H1 (cell line): ENCODE measurements at regions not wholly inside any gene's neighbourhood (a gene's known extent, or its start where the extent isn't known, plus 50 kb on each side); places are given as distances from the start of the nearest gene placed in this dataset.

Source experiments
- CTCF ChIA-PET: fragments of 300-600 bp; sonication (Branson Sonifier 250); formaldehyde crosslinking; loops from one replicate; lab custom pipeline; 2021; ENCODE audit not compliant: partially characterized antibody; lab: Charles Lee
- POLR2A ChIA-PET: fragments of 300-600 bp; sonication (Branson Sonifier 250); formaldehyde crosslinking; loops from one replicate; lab custom pipeline; 2021; ENCODE audit warnings: inconsistent platforms; ENCODE audit not compliant: partially characterized antibody; lab: Charles Lee
- DNase-seq, 2 experiments: peaks; one replicate each; pipeline versions ENCODE4 v3.0.0 to v3.0.0-alpha.2; 2010 to 2022; ENCODE audit warnings: low spot score in 2 of 2, low read depth in 1 of 2, mixed read lengths in 1 of 2
- FAIRE-seq: peaks from 2 replicates; lab custom pipeline; 2011; peaks lifted over from hg19 to GRCh38; lab: Jason Lieb, UNC
- H2AFZ ChIP-seq: 2 replicates; pipeline ENCODE4 v1.8.1; 2012; ENCODE audit warnings: low read length, inconsistent platforms
- H2AK5ac ChIP-seq: 2 replicates; pipeline ENCODE4 v1.6.1; 2013; ENCODE audit warnings: low read depth, low read length
- H2BK120ac ChIP-seq: replicated peaks from 2 replicates; pipeline ENCODE3; 2013; ENCODE audit warnings: low read depth, low read length, inconsistent platforms
- H2BK12ac ChIP-seq: 2 replicates; pipeline ENCODE4 v1.6.1; 2013; ENCODE audit warnings: low read depth, low read length
- H2BK15ac ChIP-seq: 2 replicates; pipeline ENCODE4 v1.6.1; 2013; ENCODE audit warnings: low read length
- H2BK20ac ChIP-seq: 2 replicates; pipeline ENCODE4 v1.6.1; 2013; ENCODE audit warnings: low read length
- H2BK5ac ChIP-seq: 2 replicates; pipeline ENCODE4 v1.6.1; 2013; ENCODE audit warnings: low read depth, low read length
- H3K14ac ChIP-seq: 2 replicates; pipeline ENCODE4 v1.6.1; 2013; ENCODE audit warnings: inconsistent platforms; ENCODE audit not compliant: insufficient read length
- H3K18ac ChIP-seq: 2 replicates; pipeline ENCODE4 v1.6.1; 2013; ENCODE audit warnings: low read length; ENCODE audit errors: extremely low read depth
- H3K23ac ChIP-seq: 2 replicates; pipeline ENCODE4 v1.6.1; 2013; ENCODE audit warnings: inconsistent platforms; ENCODE audit not compliant: insufficient read length
- H3K23me2 ChIP-seq: 2 replicates; pipeline ENCODE4 v1.6.1; 2013; ENCODE audit warnings: low read depth, low read length
- H3K27ac ChIP-seq: 2 replicates; pipeline ENCODE4 v1.6.1; 2011; ENCODE audit warnings: low read depth, low read length, inconsistent platforms
- H3K27me3 ChIP-seq, 4 experiments: replicated peaks in 1 of 4; 1 replicate in 1 of 4; 2 replicates in 3 of 4; pipeline versions ENCODE4 v1.6.1 to v1.8.1; 2011 to 2013; ENCODE audit warnings: low read length in 3 of 4, mild to moderate bottlenecking in 3 of 4, inconsistent platforms in 2 of 4, mixed read lengths in 2 of 4, moderate library complexity in 1 of 4; ENCODE audit not compliant: control insufficient read depth in 3 of 4, insufficient read depth in 3 of 4; ENCODE audit errors: extremely low read depth in 1 of 4
- H3K36me3 ChIP-seq, 4 experiments: 2 replicates each; pipeline versions ENCODE4 v1.6.1 to v1.8.1; 2011 to 2013; ENCODE audit warnings: mild to moderate bottlenecking in 4 of 4, low read length in 3 of 4, moderate library complexity in 2 of 4, control low read depth in 1 of 4, inconsistent platforms in 1 of 4; ENCODE audit not compliant: insufficient read depth in 4 of 4, control insufficient read depth in 2 of 4
- H3K4ac ChIP-seq: replicated peaks from 2 replicates; pipeline ENCODE3; 2013; ENCODE audit warnings: low read length, low read depth, mixed read lengths, inconsistent platforms; ENCODE audit not compliant: insufficient read length
- H3K4me1 ChIP-seq, 4 experiments: replicated peaks in 1 of 4; 1 replicate in 1 of 4; 2 replicates in 3 of 4; pipeline versions ENCODE4 v1.6.1 to v1.8.1; 2011 to 2013; ENCODE audit warnings: low read length in 3 of 4, inconsistent platforms in 2 of 4, mixed read lengths in 1 of 4; ENCODE audit not compliant: insufficient read depth in 4 of 4, control insufficient read depth in 3 of 4
- H3K4me2 ChIP-seq, 2 experiments: 2 replicates each; pipeline versions ENCODE4 v1.6.1 to v1.8.1; 2011 to 2013; ENCODE audit warnings: low read depth in 2 of 2, low read length in 2 of 2, control low read depth in 1 of 2, inconsistent platforms in 1 of 2, mild to moderate bottlenecking in 1 of 2; ENCODE audit not compliant: insufficient read depth in 1 of 2
- H3K4me3 ChIP-seq, 4 experiments: fragments of 200-600, 300-600 bp in 1 of 4; sonication (generic), shearing (Covaris generic), sonication (Bioruptor Twin) in 1 of 4; 2 replicates each; pipeline versions ENCODE4 v1.5.1 to v1.8.1; 2011 to 2016; ENCODE audit warnings: low read length in 4 of 4, low read depth in 3 of 4, control low read depth in 2 of 4, inconsistent platforms in 2 of 4, mild to moderate bottlenecking in 2 of 4, mixed read lengths in 1 of 4, moderate library complexity in 1 of 4; ENCODE audit not compliant: insufficient read depth in 2 of 4; ENCODE audit errors: extremely low read depth in 1 of 4
- H3K56ac ChIP-seq: replicated peaks from 2 replicates; pipeline ENCODE3; 2013; ENCODE audit warnings: low read depth, mild to moderate bottlenecking, mixed read lengths, low read length, inconsistent platforms; ENCODE audit not compliant: insufficient read length
- H3K79me1 ChIP-seq: 2 replicates; pipeline ENCODE4 v1.6.1; 2013; ENCODE audit warnings: low read depth, low read length, control low read depth
- H3K79me2 ChIP-seq, 2 experiments: 2 replicates each; pipeline versions ENCODE4 v1.6.1 to v1.8.1; 2012 to 2013; ENCODE audit warnings: low read length in 2 of 2, mild to moderate bottlenecking in 2 of 2, inconsistent platforms in 1 of 2; ENCODE audit not compliant: insufficient read depth in 2 of 2, control insufficient read depth in 1 of 2
- H3K9ac ChIP-seq, 4 experiments: replicated peaks in 1 of 4; 1 replicate in 1 of 4; 2 replicates in 3 of 4; pipeline versions ENCODE4 v1.6.1 to v1.8.1; 2011 to 2013; ENCODE audit warnings: low read depth in 3 of 4, low read length in 3 of 4, control low read depth in 2 of 4, mild to moderate bottlenecking in 2 of 4, moderate library complexity in 2 of 4, inconsistent platforms in 1 of 4; ENCODE audit errors: extremely low read depth in 1 of 4
- H3K9me3 ChIP-seq, 2 experiments: 2 replicates each; pipeline versions ENCODE4 v1.6.1 to v1.8.1; 2012 to 2013; ENCODE audit warnings: mild to moderate bottlenecking in 2 of 2, moderate library complexity in 2 of 2, control low read depth in 1 of 2, inconsistent platforms in 1 of 2, low read depth in 1 of 2, low read length in 1 of 2, mixed read lengths in 1 of 2; ENCODE audit not compliant: insufficient read depth in 2 of 2
- H4K20me1 ChIP-seq, 2 experiments: replicated peaks in 1 of 2; 2 replicates each; pipeline versions ENCODE3 to v1.8.1; 2011 to 2013; ENCODE audit warnings: inconsistent platforms in 2 of 2, low read length in 2 of 2, mild to moderate bottlenecking in 1 of 2; ENCODE audit not compliant: insufficient read depth in 2 of 2, control insufficient read depth in 1 of 2
- H4K5ac ChIP-seq: 2 replicates; pipeline ENCODE4 v1.6.1; 2013; ENCODE audit warnings: low read length, low read depth, mixed read lengths, inconsistent platforms; ENCODE audit not compliant: insufficient read length
- H4K8ac ChIP-seq: 2 replicates; pipeline ENCODE4 v1.8.0; 2013; ENCODE audit warnings: mild to moderate bottlenecking, moderate library complexity, low read length, inconsistent platforms; ENCODE audit not compliant: insufficient read depth; ENCODE audit errors: extremely low read depth
- H4K91ac ChIP-seq: replicated peaks from 2 replicates; pipeline ENCODE3; 2013; ENCODE audit warnings: low read length, mixed read lengths, inconsistent platforms; ENCODE audit not compliant: insufficient read length
- ATF3 ChIP-seq: IDR thresholded peaks from 2 replicates; pipeline ENCODE4 v1.6.1; 2011; ENCODE audit warnings: low read depth, mild to moderate bottlenecking, low read length; ENCODE audit not compliant: insufficient read depth
- KDM1A ChIP-seq: fragments of 200-600, 300-600 bp; sonication (generic); IDR thresholded peaks from 2 replicates; pipeline ENCODE4 v1.7.1; 2016; ENCODE audit warnings: mild to moderate bottlenecking, low read length, borderline replicate concordance
- RNF2 ChIP-seq: fragments of 200-900, 300-1000 bp; sonication (generic); IDR thresholded peaks from 2 replicates; pipeline ENCODE4 v1.7.1; 2016; ENCODE audit warnings: borderline replicate concordance, low read depth, mild to moderate bottlenecking, antibody characterized with exemption, low read length; ENCODE audit not compliant: poor library complexity, severe bottlenecking; ENCODE audit errors: missing control alignments
- SP1 ChIP-seq: IDR thresholded peaks from 2 replicates; pipeline ENCODE4 v1.6.1; 2011; ENCODE audit warnings: low read depth, low read length
- SP2 ChIP-seq: IDR thresholded peaks from 2 replicates; pipeline ENCODE4 v1.6.1; 2012; ENCODE audit warnings: mild to moderate bottlenecking, low read length, inconsistent platforms
- WGBS, 2 experiments: shearing (Covaris generic) in 1 of 2; methylation state at CpG; one replicate each; pipeline versions ENCODE4 v1.1.6 to v1.1.7; 2013 to 2015; ENCODE audit warnings: low lambda C conversion rate in 2 of 2, mixed read lengths in 2 of 2, inconsistent platforms in 1 of 2, low coverage in 1 of 2, missing lambda C conversion rate in 1 of 2; ENCODE audit not compliant: insufficient replicate concordance in 2 of 2, insufficient coverage in 1 of 2, insufficient read length in 1 of 2; ENCODE audit errors: extremely low coverage in 1 of 2, missing lambda C conversion rate in 1 of 2; 5-methylcytosine and 5-hydroxymethylcytosine counted together
- TF ChIP-seq, protein P1 (sequence below): IDR thresholded peaks from 2 replicates; pipeline ENCODE4 v1.6.1; 2012; ENCODE audit warnings: inconsistent platforms

GRCh38 chr1:50346621-50347020 lies 76.6 kb downstream of the DMRTA2 start:
- Histone ChIP-seq H3K4me2 (no peak overlapping the region), H3K27me3 (no peaks in the 10 kb centered on the region; a peak in 2 of 7 replicates), H4K8ac (no peak overlapping the region), H3K23ac (no peak overlapping the region), H2AK5ac (no peak overlapping the region), H3K9ac (no peak overlapping the region), H2BK120ac (no peak overlapping the region), H3K14ac (no peak overlapping the region), H3K27ac (no peak overlapping the region), H3K56ac (no peak overlapping the region), H3K9me3 (no peaks in the 10 kb centered on the region), H4K91ac (no peak overlapping the region), H2BK15ac (no peak overlapping the region), H3K18ac (no peak overlapping the region), H4K20me1 (no peaks in the 10 kb centered on the region), H2BK20ac (no peak overlapping the region), H3K23me2 (no peaks in the 10 kb centered on the region), H3K4ac (no peak overlapping the region), H2AFZ (no peak overlapping the region), H3K36me3 (no peaks in the 10 kb centered on the region), H2BK5ac (no peak overlapping the region), H3K79me2 (no peaks in the 10 kb centered on the region), H2BK12ac (no peak overlapping the region), H3K4me1 (peaks cover 0 to 4% (median 3%) of the 10 kb centered on the region in 4 experiments; a peak in 4 of 7 replicates), H3K4me3 (no peak overlapping the region), H4K5ac (no peak overlapping the region), H3K79me1 (no peaks in the 10 kb centered on the region)
- FAIRE-seq: no peak
- no peak for DNase-seq
- CTCF ChIA-PET: interaction anchor here (0.8 to 1.7 kb wide), 3 partner anchors 8 to 1774 kb away, joined by 3 to 6 read pairs (median 3); no protein-coding TSS in a partner anchor
- TF ChIP-seq SP1: no peak
- no peak for TF ChIP-seq RNF2
- no peak for TF ChIP-seq ATF3
- TF ChIP-seq, protein P1, sequence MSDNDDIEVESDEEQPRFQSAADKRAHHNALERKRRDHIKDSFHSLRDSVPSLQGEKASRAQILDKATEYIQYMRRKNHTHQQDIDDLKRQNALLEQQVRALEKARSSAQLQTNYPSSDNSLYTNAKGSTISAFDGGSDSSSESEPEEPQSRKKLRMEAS: no peak
- TF ChIP-seq KDM1A: no peak
- no peak for TF ChIP-seq SP2
- POLR2A ChIA-PET: interaction anchor here (0.5 kb wide), 1 partner anchor 1844 kb away, joined by 3 read pairs; no protein-coding TSS in a partner anchor
- 78% methylated on average over 7 of the region's 7 CpGs; no CpG with 5 or more reads in 1 of the 2 experiments for WGBS, 2 experiments
